ENCODE measurements at regions not wholly inside any gene's neighbourhood (a gene's known extent, or its start where the extent isn't known, plus 50 kb on each side); places are given as distances from the start of the nearest gene placed in this dataset.

- ChIA-PET POLR2A (ENCODE audit: unreplicated experiment) (no interaction called here), CTCF (no interaction called here)
- TF ChIP-seq EZH2phosphoT487 (IDR thresholded peaks at IDR 0.05; ENCODE audit: borderline replicate concordance, low read length) (no peak), CTCF (conservative IDR thresholded peaks at IDR 0.05; ENCODE audit: low read depth, low read length) (no peak), EZH2 (IDR thresholded peaks at IDR 0.05; ENCODE audit: low read length, unreplicated experiment) (no peak)
- H3K27me3 ChIP-seq (ENCODE audit: low read length), result no peaks in the 10 kb centered on the region
- no peaks in the 10 kb centered on the region for H3K79me2 ChIP-seq (ENCODE audit: low read length)
- H3K9ac ChIP-seq (ENCODE audit: low read length), result no peak overlapping the region
- ATAC-seq (peak; percentile 67; the same call in 1 of the 2 replicates), DNase-seq (peak; percentile 64)
- H3F3A ChIP-seq (ENCODE audit: low read length, unreplicated experiment), result no peaks in the 10 kb centered on the region
- no peak overlapping the region for H3K27ac ChIP-seq (ENCODE audit: low read length)
- H3K9me2 ChIP-seq (replicated peaks; ENCODE audit: low read length), result no peaks in the 10 kb centered on the region
- no peaks in the 10 kb centered on the region for H3K9me3 ChIP-seq (ENCODE audit: low read length)
- no peak overlapping the region for H2AFZ ChIP-seq (ENCODE audit: low read length)
- intact Hi-C loops (cut with micrococcal nuclease), result no loop called here
- H4K20me1 ChIP-seq (ENCODE audit: low read length), result no peaks in the 10 kb centered on the region
- H3K4me3 ChIP-seq (ENCODE audit: low read length), result no peak overlapping the region
- H3K4me1 ChIP-seq (ENCODE audit: insufficient read depth, low read length), result peaks cover 10% of the 10 kb centered on the region; the same call in 1 of the 2 replicates
- H3K36me3 ChIP-seq (ENCODE audit: low read depth, low read length), result no peaks in the 10 kb centered on the region
- no peak overlapping the region for H3K4me2 ChIP-seq (ENCODE audit: low read length)
- no TSS peak for BruUV-seq (replicated peaks)
Observed at GRCh38 chr11:105553025-105553424, 56.8 kb upstream of the GRIA4 start.

- BruUV-seq (replicated peaks), result no TSS peak
- CTCF ChIA-PET, result no interaction called here
- H3K4me1 ChIP-seq (ENCODE audit: insufficient read depth, low read length), result peaks cover 8% of the 10 kb centered on the region; the same call in 1 of the 2 replicates
- no peaks in the 10 kb centered on the region for H3K9me2 ChIP-seq (replicated peaks; ENCODE audit: low read length)
- H3K79me2 ChIP-seq (ENCODE audit: low read length), result no peaks in the 10 kb centered on the region
- H3K27me3 ChIP-seq (ENCODE audit: low read length), result no peaks in the 10 kb centered on the region
- H3K4me2 ChIP-seq (ENCODE audit: low read length), result no peak overlapping the region
- intact Hi-C loops (cut with micrococcal nuclease), result no loop called here
- ATAC-seq, result no peak
- no peak overlapping the region for H2AFZ ChIP-seq (ENCODE audit: low read length)
- no peak overlapping the region for H3K9ac ChIP-seq (ENCODE audit: low read length)
- no peak for DNase-seq
- H4K20me1 ChIP-seq (ENCODE audit: low read length), result no peaks in the 10 kb centered on the region
- H3F3A ChIP-seq (ENCODE audit: low read length, unreplicated experiment), result no peaks in the 10 kb centered on the region
- H3K4me3 ChIP-seq (ENCODE audit: low read length), result no peak overlapping the region
- TF ChIP-seq EZH2 (IDR thresholded peaks at IDR 0.05; ENCODE audit: low read length, unreplicated experiment), result no peak
- TF ChIP-seq CTCF (conservative IDR thresholded peaks at IDR 0.05; ENCODE audit: low read depth, low read length), result no peak
- no peak for TF ChIP-seq EZH2phosphoT487 (IDR thresholded peaks at IDR 0.05; ENCODE audit: borderline replicate concordance, low read length)
- H3K9me3 ChIP-seq (ENCODE audit: low read length), result no peaks in the 10 kb centered on the region
- H3K36me3 ChIP-seq (ENCODE audit: low read depth, low read length), result no peaks in the 10 kb centered on the region
- POLR2A ChIA-PET (ENCODE audit: unreplicated experiment), result no interaction called here
- H3K27ac ChIP-seq (ENCODE audit: low read length), result no peak overlapping the region
Observed at GRCh38 chr11:105548359-105548758, 61.5 kb upstream of the GRIA4 start.

GRCh38 chr11:105538588-105538987 is 71.3 kb upstream of the GRIA4 start:
- intact Hi-C loops (cut with micrococcal nuclease), result no loop called here
- Histone ChIP-seq H3K4me2 (ENCODE audit: low read length) (no peak overlapping the region), H3K9me2 (replicated peaks; ENCODE audit: low read length) (no peaks in the 10 kb centered on the region), H3K79me2 (ENCODE audit: low read length) (no peaks in the 10 kb centered on the region), H3K27me3 (ENCODE audit: low read length) (no peaks in the 10 kb centered on the region), H3K4me3 (ENCODE audit: low read length) (no peak overlapping the region), H3K9ac (ENCODE audit: low read length) (no peak overlapping the region), H3K36me3 (ENCODE audit: low read depth, low read length) (no peaks in the 10 kb centered on the region), H4K20me1 (ENCODE audit: low read length) (no peaks in the 10 kb centered on the region), H2AFZ (ENCODE audit: low read length) (no peak overlapping the region), H3F3A (ENCODE audit: low read length, unreplicated experiment) (no peaks in the 10 kb centered on the region), H3K4me1 (ENCODE audit: insufficient read depth, low read length) (no peaks in the 10 kb centered on the region), H3K9me3 (ENCODE audit: low read length) (no peaks in the 10 kb centered on the region), H3K27ac (ENCODE audit: low read length) (no peak overlapping the region)
- BruUV-seq (replicated peaks), result no TSS peak
- no peak for TF ChIP-seq EZH2 (IDR thresholded peaks at IDR 0.05; ENCODE audit: low read length, unreplicated experiment)
- no peak for TF ChIP-seq EZH2phosphoT487 (IDR thresholded peaks at IDR 0.05; ENCODE audit: borderline replicate concordance, low read length)
- no peak for TF ChIP-seq CTCF (conservative IDR thresholded peaks at IDR 0.05; ENCODE audit: low read depth, low read length)
- DNase-seq (no peak), ATAC-seq (no peak)
- POLR2A ChIA-PET (ENCODE audit: unreplicated experiment), result no interaction called here
- CTCF ChIA-PET, result no interaction called here

Measured in PC-3 (cell line).